ENCODE measurements at regions not wholly inside any gene's neighbourhood (a gene's known extent, or its start where the extent isn't known, plus 50 kb on each side); places are given as distances from the start of the nearest gene placed in this dataset.

GRCh38 chr5:36522746-36523065 lies 83.7 kb upstream of the SLC1A3 start:
- H3K36me3 ChIP-seq (ENCODE audit: insufficient read depth, low read length) = no peaks in the 10 kb centered on the region
- no peaks in the 10 kb centered on the region for H3K4me1 ChIP-seq (ENCODE audit: insufficient read depth, low read length, poor library complexity, severe bottlenecking)
- ChIA-PET POLR2A (no interaction called here), CTCF (ENCODE audit: unreplicated experiment) (no interaction called here)
- H4K20me1 ChIP-seq (ENCODE audit: insufficient read depth, low read length) = no peaks in the 10 kb centered on the region
- DNase-seq (ENCODE audit: low spot score) = no peak
- H3K27ac ChIP-seq (ENCODE audit: low read depth, low read length, poor library complexity, severe bottlenecking) = no peak overlapping the region
- TF ChIP-seq, protein P1, sequence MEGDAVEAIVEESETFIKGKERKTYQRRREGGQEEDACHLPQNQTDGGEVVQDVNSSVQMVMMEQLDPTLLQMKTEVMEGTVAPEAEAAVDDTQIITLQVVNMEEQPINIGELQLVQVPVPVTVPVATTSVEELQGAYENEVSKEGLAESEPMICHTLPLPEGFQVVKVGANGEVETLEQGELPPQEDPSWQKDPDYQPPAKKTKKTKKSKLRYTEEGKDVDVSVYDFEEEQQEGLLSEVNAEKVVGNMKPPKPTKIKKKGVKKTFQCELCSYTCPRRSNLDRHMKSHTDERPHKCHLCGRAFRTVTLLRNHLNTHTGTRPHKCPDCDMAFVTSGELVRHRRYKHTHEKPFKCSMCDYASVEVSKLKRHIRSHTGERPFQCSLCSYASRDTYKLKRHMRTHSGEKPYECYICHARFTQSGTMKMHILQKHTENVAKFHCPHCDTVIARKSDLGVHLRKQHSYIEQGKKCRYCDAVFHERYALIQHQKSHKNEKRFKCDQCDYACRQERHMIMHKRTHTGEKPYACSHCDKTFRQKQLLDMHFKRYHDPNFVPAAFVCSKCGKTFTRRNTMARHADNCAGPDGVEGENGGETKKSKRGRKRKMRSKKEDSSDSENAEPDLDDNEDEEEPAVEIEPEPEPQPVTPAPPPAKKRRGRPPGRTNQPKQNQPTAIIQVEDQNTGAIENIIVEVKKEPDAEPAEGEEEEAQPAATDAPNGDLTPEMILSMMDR (conservative IDR thresholded peaks at IDR 0.05; ENCODE audit: low read length) = no peak
- no peak for TF ChIP-seq EZH2phosphoT487 (IDR thresholded peaks at IDR 0.05; ENCODE audit: borderline replicate concordance, low read depth, low read length)
- H3K79me2 ChIP-seq (ENCODE audit: insufficient read depth, low read depth, low read length) = no peaks in the 10 kb centered on the region
- intact Hi-C loops (cut with micrococcal nuclease; ENCODE audit: unreplicated experiment) = no loop called here
- H3K9me2 ChIP-seq (ENCODE audit: insufficient read depth, low read length) = no peaks in the 10 kb centered on the region
- no peak overlapping the region for H2AFZ ChIP-seq (ENCODE audit: low read length)
- no peak overlapping the region for H3K4me2 ChIP-seq (ENCODE audit: low read length)
- H3K9me3 ChIP-seq (ENCODE audit: low read length) = no peaks in the 10 kb centered on the region
- BruUV-seq (replicated peaks) = no TSS peak
- H3K4me3 ChIP-seq (ENCODE audit: low read depth, low read length, poor library complexity, severe bottlenecking) = no peak overlapping the region

DNA sequence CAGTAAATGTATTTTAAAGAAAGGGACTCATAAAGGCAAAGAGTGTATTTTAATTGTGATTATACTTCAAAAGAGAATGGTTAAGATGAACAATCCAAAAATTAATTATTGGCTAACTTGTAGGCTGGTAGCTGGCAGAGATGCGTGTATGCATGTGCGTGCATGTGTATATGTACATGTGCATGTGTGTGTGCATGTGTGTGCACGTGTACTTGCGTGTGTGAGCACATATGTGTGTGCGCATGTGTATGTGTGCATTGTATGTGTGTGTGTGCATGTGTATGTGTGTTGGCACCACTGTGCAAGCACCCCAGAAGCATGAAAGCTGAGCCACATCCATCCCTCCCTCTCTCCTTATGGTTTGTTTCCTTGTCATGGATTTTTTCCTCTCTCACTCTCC lies 83.0 kb upstream of the SLC1A3 start:
- TF ChIP-seq EZH2phosphoT487 (IDR thresholded peaks at IDR 0.05; ENCODE audit: borderline replicate concordance, low read depth, low read length) = no peak
- TF ChIP-seq, protein P1 (conservative IDR thresholded peaks at IDR 0.05; ENCODE audit: low read length) = no peak
- Histone ChIP-seq H3K9me2 (ENCODE audit: insufficient read depth, low read length) (no peaks in the 10 kb centered on the region), H3K4me2 (ENCODE audit: low read length) (no peak overlapping the region), H3K79me2 (ENCODE audit: insufficient read depth, low read depth, low read length) (no peaks in the 10 kb centered on the region), H3K36me3 (ENCODE audit: insufficient read depth, low read length) (no peaks in the 10 kb centered on the region), H2AFZ (ENCODE audit: low read length) (no peak overlapping the region), H3K27ac (ENCODE audit: low read depth, low read length, poor library complexity, severe bottlenecking) (no peak overlapping the region), H3K4me3 (ENCODE audit: low read depth, low read length, poor library complexity, severe bottlenecking) (no peak overlapping the region), H3K9me3 (ENCODE audit: low read length) (no peaks in the 10 kb centered on the region), H4K20me1 (ENCODE audit: insufficient read depth, low read length) (no peaks in the 10 kb centered on the region), H3K4me1 (ENCODE audit: insufficient read depth, low read length, poor library complexity, severe bottlenecking) (no peaks in the 10 kb centered on the region)
- no peak for DNase-seq (ENCODE audit: low spot score)
- ChIA-PET POLR2A (no interaction called here), CTCF (ENCODE audit: unreplicated experiment) (no interaction called here)
- intact Hi-C loops (cut with micrococcal nuclease; ENCODE audit: unreplicated experiment) = no loop called here
- BruUV-seq (replicated peaks) = no TSS peak

DNA sequence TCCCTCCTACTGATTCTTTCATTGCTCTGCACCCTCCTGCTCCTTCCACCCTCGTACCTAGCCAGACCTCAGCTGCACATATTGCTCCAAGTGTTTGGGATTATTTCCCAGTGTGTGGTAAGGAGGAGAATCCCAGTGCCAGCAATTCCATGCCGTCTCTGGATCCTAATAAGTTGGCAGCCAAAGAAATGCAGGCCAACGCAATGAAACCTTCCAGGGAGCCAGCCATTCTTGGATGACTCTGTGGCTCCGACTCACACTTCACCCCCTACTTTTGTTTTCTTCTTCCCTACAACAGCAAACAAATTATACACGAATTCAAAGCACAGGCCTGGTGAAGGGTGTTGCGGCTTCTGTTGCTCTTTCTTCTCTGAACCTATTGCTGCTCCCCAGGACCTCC lies 82.5 kb upstream of the SLC1A3 start:
- Histone ChIP-seq H3K4me3 (ENCODE audit: low read depth, low read length, poor library complexity, severe bottlenecking) (no peak overlapping the region), H3K4me1 (ENCODE audit: insufficient read depth, low read length, poor library complexity, severe bottlenecking) (no peaks in the 10 kb centered on the region), H3K9me3 (ENCODE audit: low read length) (no peaks in the 10 kb centered on the region), H2AFZ (ENCODE audit: low read length) (no peak overlapping the region), H3K4me2 (ENCODE audit: low read length) (no peak overlapping the region), H3K36me3 (ENCODE audit: insufficient read depth, low read length) (no peaks in the 10 kb centered on the region), H3K27ac (ENCODE audit: low read depth, low read length, poor library complexity, severe bottlenecking) (no peak overlapping the region), H3K79me2 (ENCODE audit: insufficient read depth, low read depth, low read length) (no peaks in the 10 kb centered on the region), H3K9me2 (ENCODE audit: insufficient read depth, low read length) (no peaks in the 10 kb centered on the region), H4K20me1 (ENCODE audit: insufficient read depth, low read length) (no peaks in the 10 kb centered on the region)
- intact Hi-C loops (cut with micrococcal nuclease; ENCODE audit: unreplicated experiment) = no loop called here
- no peak for TF ChIP-seq EZH2phosphoT487 (IDR thresholded peaks at IDR 0.05; ENCODE audit: borderline replicate concordance, low read depth, low read length)
- TF ChIP-seq, protein P1 (conservative IDR thresholded peaks at IDR 0.05; ENCODE audit: low read length) = no peak
- no TSS peak for BruUV-seq (replicated peaks)
- CTCF ChIA-PET (ENCODE audit: unreplicated experiment) = no interaction called here
- DNase-seq (ENCODE audit: low spot score) = no peak
- POLR2A ChIA-PET = no interaction called here
